GM18861 (cell line): ENCODE measurements at regions not wholly inside any gene's neighbourhood (a gene's known extent, or its start where the extent isn't known, plus 50 kb on each side); places are given as distances from the start of the nearest gene placed in this dataset.
A peak's percentile ranks its signal among the peaks of the same experiment; 100 is the strongest.

Experiments used
- ATAC-seq: cut with Tn5 transposase; IDR thresholded peaks from one replicate; pipeline ENCODE4 v1.9.1; 2021; ENCODE audit not compliant: unreplicated experiment

DNA sequence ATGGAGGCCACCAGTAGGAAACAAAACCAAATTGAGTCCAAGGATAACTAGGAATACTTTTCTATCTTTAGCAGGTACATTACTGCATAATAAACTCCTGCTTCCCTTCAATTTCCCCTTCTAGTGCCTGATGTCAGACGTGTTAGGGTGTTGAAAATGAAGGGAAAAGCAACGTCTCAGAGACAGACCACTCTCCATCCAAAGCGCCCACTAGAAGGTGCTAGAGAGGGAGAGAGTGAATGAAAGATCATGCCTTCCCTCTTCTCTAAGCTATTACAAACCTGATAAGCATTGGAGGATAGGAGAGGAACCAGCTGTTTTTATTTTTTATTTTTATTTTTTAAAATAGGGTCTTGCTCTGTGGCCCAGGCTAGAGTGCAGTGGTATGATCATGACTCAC is 64.1 kb downstream of the ZNF641 start:
- ATAC-seq: no peak

GRCh38 chr12:48285751-48286650 is 64.7 kb downstream of the ZNF641 start:
- ATAC-seq: no peak

DNA sequence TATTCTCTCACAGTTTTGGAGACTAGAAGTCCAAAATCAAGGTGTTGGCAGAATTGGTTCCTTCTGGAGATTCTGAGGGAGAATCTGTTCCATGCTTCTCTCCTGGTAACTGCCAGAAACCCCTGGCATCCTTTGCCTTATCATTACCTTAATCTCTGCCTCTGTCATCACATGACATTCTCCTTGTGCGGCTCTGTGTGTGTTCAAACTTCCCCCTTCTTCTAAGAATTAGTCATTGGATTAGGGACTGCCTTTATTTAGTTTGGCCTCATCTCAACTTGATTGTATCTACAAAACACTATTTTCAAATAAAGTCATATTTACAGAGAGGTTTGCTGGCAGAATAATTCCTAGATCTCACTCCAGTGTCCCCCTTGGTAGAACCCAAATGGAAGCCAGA is 68.9 kb downstream of the ZNF641 start:
- ATAC-seq: no peak

- no peak for ATAC-seq
Observed at GRCh38 chr12:48280572-48280971, 70.1 kb downstream of the ZNF641 start.

DNA sequence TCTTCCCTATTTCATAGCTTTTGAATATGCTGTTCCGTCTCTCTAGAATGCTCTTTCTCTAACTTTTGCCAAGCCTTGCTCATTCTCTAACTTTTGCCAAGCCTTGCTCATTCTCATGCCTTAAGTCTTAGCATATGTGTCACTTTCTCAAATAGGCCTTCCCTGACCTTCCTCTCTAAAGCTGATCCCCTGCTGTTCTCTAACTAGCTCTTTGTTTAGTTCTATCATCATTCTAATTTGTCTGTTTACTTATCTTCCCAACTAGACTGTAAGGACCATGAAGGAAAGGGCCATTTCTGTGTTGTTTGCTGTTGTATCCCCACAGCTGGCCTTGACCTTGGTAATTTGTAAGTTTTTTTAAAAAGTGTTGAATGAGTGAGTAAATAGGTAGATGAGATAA is 71.1 kb downstream of the ZNF641 start:
- ATAC-seq: no peak

DNA sequence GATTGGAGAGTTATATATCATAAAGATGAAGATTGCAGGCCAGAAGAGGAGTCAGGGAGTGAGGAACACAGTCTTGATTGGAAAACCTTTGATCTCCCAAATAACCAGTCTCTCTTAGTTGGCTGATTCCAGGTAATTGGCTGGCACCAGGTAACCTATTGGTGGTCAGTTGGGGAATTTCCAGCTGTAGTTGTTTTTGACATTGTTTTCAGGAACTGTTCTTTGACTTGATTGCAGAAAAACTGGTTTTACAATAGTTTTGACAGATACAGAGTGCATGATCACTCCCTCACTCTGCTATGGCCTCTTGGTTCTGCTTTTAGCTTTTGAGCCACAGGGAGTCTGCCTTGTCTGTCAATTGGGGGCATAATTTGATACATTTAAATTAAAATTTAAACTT is 71.6 kb downstream of the ZNF641 start:
- ATAC-seq: no peak

GRCh38 chr12:48276621-48277020 is 73.5 kb upstream of the OR10AD1 start:
- no peak for ATAC-seq

- ATAC-seq: no peak
Observed at GRCh38 chr12:48266826-48267225, 63.7 kb upstream of the OR10AD1 start.

GRCh38 chr12:48265777-48266176 is 62.7 kb upstream of the OR10AD1 start:
- peak; percentile 54 for ATAC-seq

DNA sequence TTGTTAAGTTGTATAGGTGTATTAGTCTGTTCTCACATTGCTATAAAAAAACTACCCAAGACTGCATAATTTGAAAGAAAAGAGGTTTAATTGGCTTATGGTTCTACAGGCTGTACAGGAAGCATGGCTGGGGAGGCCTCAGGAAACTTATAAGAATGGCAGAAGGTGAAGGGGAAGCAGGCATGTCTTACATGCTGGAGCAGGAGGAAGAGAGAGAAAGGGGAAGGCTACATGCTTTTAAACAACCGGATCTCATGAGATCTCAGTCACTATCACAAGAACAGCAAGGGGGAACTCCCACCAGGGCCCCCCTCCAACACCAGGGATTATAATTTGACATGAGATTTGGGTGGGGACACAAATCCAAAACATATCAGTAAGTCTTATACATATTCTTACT is 60.5 kb upstream of the OR10AD1 start:
- ATAC-seq: no peak

GRCh38 chr12:48261773-48262172 is 58.7 kb upstream of the OR10AD1 start:
- no peak for ATAC-seq
